ENCODE measurements at regions not wholly inside any gene's neighbourhood (a gene's known extent, or its start where the extent isn't known, plus 50 kb on each side); places are given as distances from the start of the nearest gene placed in this dataset.

- TF ChIP-seq EZH2 (IDR thresholded peaks at IDR 0.05; ENCODE audit: insufficient read depth, poor library complexity, severe bottlenecking) (no peak), EZH2phosphoT487 (IDR thresholded peaks at IDR 0.05; ENCODE audit: insufficient read depth, low read depth) (no peak)
Observed at GRCh38 chr9:106707291-106707690, 155.7 kb upstream of the ZNF462 start.
